ENCODE measurements at regions not wholly inside any gene's neighbourhood (a gene's known extent, or its start where the extent isn't known, plus 50 kb on each side); places are given as distances from the start of the nearest gene placed in this dataset.
"Not testable (repeated sequence)": the region's sequence is repeated elsewhere in the genome, so short reads cannot be mapped to it uniquely, and the experiment has no call there.

DNA sequence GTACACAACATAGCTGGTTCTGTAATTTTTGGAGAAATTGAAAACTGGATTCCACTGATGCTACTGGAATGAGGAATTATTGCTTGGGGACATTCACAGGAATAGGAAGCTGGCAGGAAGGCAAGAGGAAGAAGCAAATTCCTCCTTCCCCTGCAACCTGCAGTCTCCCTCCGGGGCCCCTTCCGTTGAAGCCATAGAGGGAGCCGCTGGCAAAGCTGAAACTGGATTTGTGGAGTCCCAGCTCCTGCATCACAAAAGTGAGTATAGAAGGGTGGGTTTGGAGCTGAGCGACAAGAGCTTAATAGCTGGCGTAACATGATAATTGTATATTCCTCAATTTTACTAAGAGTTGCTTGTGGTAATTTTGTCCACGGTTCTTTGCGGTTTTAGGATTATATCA is 190.8 kb downstream of the ADRA2A start:
- no peak for DNase-seq (ENCODE audit: low read depth in 2 of 2)

- no peak for DNase-seq (ENCODE audit: low read depth in 2 of 2)
Measured at GRCh38 chr10:111273235-111273634, 196.4 kb downstream of the ADRA2A start.

- DNase-seq (ENCODE audit: low read depth in 2 of 2) = no peak
Measured at GRCh38 chr10:111273635-111274034, 196.8 kb downstream of the ADRA2A start.

DNA sequence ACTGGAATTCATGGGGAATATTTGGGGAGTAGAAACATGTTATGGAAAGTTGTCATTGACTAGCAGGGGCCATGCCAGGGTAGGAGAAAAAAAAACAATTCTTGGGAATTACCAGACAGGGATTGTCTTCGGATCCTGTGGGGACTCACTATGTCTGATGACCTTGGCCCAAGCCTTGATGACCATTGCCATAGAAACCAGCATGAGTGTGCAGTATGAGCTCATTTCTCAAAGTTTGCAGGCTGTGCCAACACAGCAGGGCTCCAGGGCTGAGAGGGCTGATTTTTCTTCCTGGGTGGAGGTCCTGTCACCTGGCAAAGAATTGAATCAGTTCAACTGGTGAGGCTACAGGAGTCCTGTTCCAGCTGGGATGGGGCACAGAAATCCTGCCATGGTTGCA is 198.3 kb downstream of the ADRA2A start:
- no peak for DNase-seq (ENCODE audit: low read depth in 2 of 2)

DNA sequence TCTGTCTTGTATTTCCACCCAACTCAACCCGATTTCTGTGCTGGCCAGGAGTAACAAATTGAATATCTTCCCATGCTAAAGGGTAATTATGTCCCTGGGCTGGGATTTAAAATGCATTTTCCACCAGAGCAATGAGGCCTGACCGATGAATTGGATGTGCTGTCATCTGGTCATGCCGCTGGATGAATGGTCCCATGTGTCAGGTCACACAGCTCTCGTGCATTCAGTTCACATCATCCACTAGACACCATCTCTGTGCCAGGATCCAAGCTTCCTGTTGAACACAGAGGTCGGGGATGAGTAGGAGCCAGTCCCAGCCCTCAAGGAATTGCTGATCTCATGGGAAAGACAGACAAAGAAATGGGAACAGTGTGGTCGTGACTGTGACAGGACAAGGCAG is 200.8 kb downstream of the ADRA2A start:
- no peak for DNase-seq (ENCODE audit: low read depth in 2 of 2)

GRCh38 chr10:111278266-111278665 is 201.4 kb downstream of the ADRA2A start:
- DNase-seq (ENCODE audit: low read depth in 2 of 2) = no peak

- DNase-seq (ENCODE audit: low read depth in 2 of 2) = no peak
Measured at GRCh38 chr10:111281516-111281915, 204.7 kb downstream of the ADRA2A start.

DNA sequence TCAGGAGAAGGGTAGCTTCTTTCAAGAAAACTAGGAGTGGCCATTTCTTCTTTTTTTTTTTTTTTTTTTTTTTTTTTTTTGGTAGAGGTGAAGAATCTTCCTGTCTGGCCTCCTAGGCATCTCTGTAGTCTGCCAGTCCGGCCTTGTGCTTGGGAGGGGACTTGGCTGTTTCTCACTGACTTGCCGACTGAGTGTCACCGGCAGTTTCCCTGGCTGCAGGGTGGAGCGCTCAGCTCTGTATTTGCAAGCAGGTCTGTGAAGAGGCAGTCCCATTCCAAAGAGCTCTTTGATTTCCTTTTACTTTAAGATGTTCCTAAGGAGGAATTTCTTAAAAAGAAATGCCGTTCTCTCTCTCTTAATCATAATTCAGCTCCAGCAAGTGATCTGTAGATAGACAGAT is 212.6 kb downstream of the ADRA2A start:
- no peak for DNase-seq (ENCODE audit: low read depth in 2 of 2)

DNA sequence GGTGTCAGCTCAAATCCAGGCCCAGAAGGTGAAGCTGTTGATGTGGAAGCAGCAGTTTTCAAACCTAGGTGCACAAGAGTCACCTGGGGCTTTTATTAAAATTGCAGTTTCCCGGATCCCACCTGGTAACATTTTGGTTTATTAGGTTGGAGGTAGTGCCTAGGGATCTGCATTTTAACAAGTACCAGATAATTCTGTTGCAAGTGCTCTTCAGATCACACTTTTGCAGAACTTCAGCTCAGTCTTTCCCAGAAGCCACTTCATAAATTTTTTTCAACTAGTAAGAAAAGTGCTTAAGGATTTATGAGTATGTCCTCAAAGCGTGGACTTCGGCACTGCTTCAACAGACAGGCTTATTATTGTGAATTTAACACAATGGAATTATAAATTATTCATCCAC is 213.8 kb downstream of the ADRA2A start:
- no peak for DNase-seq (ENCODE audit: low read depth in 2 of 2)

DNA sequence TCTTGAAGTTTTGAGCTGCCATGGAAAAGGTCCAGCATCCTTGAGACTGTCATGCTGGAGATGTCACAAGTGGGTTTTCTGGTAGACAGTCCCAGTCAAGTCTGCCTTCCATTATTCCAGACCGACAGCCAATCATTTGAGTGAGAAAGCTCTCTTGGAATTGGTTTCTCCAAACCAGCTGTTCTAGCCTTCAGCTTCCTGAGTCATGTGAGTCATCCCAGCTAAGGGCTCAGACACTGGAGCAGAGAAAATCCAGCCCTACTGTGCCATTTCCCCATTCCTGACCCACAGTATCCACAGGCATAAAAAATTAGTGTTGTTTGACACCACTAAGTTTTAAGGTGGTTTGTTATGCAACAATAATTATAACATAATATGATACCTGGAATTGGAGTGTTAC is 219.0 kb downstream of the ADRA2A start:
- no peak for DNase-seq (ENCODE audit: low read depth in 2 of 2)

DNA sequence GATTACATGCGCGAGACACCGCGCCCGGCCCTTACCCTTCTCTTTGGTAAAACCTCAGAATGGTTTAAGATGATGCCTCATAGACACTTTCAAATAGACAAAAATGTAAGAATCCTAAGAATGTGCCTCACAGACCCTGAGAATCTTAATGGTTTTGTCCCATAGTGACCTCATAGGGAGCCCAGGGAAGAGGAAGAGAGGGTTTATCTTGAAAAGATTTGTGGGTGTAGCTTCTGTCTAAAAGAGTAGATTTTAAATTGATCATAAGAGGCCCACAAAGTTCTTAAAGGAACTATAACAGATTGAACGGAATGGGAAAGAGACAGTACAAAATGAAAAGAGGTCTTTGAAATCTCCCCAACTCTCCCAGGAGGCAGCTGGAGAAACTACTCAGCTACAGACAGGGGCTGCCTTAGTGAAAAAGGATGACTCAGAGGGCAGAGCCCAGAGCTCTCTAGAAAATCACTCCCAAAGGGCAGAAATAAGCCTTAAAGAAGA is 220.6 kb downstream of the ADRA2A start:
- no peak for DNase-seq (ENCODE audit: low read depth in 2 of 2)

DNA sequence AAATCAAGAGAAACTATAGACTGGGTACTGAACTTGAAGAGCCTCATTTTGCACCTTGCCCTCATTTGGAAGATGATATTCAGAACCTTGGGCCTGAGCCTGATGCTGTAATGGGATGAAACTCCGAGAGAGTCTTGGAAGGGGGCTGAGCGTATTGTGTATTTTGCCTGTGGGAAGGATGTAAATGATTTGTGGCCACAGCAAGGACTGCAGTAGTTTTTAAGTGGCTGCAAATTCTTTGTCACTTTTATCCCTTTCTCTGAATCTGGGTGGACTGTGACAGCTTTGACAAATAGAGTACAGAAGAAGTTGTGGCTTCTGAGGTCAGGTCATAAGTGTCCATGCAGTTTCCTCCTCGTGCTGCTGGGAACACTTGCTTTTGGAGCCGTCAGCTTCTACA is 221.2 kb downstream of the ADRA2A start:
- no peak for DNase-seq (ENCODE audit: low read depth in 2 of 2)

DNA sequence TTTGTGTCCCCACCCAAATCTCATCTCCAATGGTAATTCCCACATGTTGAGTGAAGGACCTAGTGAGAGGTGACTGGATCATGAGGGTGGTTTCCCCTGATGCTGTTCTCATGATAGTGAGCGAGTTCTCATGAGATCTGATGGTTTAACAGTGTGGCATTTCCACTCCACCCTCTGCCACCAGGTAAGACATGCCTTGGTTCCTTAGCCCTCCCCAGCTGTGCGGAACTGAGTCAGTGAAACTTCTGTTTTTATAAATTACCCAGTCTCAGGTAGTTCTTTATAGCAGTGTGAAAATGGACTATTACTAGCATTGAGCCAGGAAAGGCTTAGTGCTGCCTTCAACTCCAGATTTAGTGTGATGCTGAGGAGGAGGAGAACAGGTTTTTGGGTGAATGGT is 222.2 kb downstream of the ADRA2A start:
- no peak for DNase-seq (ENCODE audit: low read depth in 2 of 2)

GRCh38 chr10:111303887-111304286 is 227.1 kb downstream of the ADRA2A start:
- DNase-seq (ENCODE audit: low read depth in 2 of 2) = no peak

- DNase-seq (ENCODE audit: low read depth in 2 of 2) = no peak
Measured at GRCh38 chr10:111316722-111317212, 239.9 kb downstream of the ADRA2A start.

DNA sequence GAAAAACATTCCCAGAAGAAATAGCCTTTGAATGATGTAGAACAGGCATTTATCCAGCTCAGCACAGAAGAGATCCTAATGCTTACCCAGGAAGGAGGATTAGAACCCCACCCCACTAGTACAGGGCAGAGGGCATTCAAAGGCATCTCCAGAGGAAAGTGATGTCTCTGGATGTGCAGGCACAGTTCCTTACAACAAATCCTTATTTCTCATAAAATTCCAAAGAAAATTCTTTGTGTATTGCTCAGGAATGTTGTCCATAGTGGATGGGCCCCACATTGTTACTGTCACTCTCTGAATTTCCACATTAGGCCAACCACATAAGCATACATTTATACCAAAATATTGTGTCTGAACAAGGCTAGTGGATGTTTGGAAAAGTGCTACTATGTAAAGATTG is 243.0 kb downstream of the ADRA2A start:
- DNase-seq (ENCODE audit: low read depth in 2 of 2) = no peak

GRCh38 chr10:111323389-111323966 is 246.6 kb downstream of the ADRA2A start:
- no peak for DNase-seq (ENCODE audit: low read depth in 2 of 2)

DNA sequence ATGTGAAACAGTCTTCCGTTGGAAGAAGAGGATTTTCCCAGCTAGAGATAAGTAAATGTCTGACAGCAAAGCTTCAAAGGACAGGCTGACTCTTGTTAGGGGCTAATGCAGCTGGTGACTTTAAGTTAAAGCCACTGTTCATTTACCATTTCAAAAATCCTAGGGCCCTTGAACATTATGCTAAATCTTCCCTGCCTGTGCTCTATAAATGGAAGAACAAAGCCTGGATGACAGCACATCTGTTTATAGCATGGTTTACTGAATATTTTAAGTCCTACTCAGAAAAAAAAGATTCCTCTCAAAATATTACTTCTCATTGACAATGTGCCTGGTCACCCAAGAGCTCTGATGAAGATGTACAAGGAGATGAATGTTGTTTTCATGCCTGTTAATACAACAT is 255.3 kb downstream of the ADRA2A start:
- DNase-seq (ENCODE audit: low read depth in 2 of 2) = not testable (repeated sequence)

DNA sequence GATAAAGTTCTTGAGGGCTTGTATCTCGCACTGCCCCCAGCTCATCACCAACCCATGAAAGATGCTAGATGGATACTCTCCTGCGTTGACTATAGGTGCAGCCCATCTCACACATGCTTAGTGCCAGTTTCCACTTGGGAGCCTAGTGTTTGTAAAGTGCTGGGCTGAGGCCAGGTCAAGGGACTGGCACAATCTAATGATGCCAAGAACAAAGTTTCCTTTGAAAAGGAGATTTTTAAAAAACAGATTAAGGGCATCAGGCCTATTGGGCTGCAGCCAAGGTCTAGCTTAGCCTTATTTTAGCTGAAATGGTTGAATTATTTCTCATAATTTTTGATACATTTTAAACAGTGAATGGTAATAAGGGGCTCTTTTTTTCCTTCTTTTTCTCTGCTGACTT is 259.0 kb downstream of the ADRA2A start:
- no peak for DNase-seq (ENCODE audit: low read depth in 2 of 2)

DNA sequence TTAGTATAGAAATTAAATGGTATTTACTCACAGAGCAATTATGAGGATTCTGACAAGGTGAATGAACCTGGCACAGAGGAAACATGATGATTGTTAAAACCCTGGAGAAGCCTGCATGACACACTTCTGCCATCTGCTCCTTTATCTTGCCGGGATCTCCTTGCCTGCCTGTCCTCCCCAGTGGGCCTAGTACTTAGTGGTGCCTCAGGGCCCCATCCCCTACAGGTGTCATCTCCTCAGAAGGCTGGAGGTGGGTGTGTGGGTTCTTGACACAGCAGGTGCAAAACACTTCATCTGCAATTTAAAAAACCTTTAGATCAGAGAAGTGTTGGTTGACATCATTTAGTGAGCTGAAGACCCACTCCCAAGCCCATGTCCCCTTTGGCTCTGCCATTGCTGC is 261.2 kb downstream of the ADRA2A start:
- no peak for DNase-seq (ENCODE audit: low read depth in 2 of 2)

DNA sequence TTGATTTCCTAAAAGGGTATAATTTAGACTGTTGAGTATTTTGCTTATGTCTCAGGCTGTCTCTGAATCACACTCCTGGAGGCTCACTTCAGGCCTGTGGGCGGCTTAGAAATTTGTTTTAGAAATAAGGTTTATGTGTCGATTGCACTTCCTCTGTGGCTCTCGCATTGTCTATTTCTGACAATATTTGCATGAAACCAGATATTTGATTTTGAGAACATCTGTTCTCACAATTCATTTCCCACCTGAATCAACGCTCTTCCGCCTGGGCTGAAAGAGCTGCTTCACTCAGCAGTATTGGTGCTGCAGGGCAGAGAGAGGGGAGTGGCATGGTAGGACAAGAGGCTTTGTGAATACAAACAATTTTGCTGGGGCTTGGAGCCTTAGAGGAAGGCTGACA is 262.0 kb downstream of the ADRA2A start:
- DNase-seq (ENCODE audit: low read depth in 2 of 2) = no peak

DNA sequence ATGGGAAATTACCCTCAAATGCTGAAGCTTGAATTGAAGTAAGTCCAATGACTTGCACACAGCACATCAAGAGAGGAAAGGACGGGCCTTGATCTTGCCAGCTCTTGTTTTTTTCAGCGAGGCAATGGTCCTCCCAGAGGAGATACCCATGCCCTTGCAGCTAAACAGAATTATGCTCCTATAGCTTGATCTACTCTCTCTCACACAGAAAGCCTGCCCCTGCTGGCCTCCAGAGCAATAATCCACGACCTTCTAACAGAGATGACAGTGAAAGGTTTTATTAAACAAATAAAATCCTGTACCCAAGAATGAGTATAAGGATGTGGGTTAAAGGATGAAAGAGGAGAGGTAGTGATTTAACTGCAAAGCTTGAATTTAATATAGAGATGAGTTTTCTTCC is 268.0 kb downstream of the ADRA2A start:
- no peak for DNase-seq (ENCODE audit: low read depth in 2 of 2)

GRCh38 chr10:111347386-111348013 is 270.7 kb downstream of the ADRA2A start:
- DNase-seq (ENCODE audit: low read depth in 2 of 2) = no peak

GRCh38 chr10:111348076-111348475 is 271.2 kb downstream of the ADRA2A start:
- no peak for DNase-seq (ENCODE audit: low read depth in 2 of 2)

Data from stimulated activated CD8-positive, alpha-beta memory T cell treated with anti-CD3 and anti-CD28 coated beads, Interleukin-2, amount 100 ng/mL, for 1 hour (primary cell).